CD8-positive, alpha-beta memory T cell (primary cell): ENCODE measurements at regions not wholly inside any gene's neighbourhood (a gene's known extent, or its start where the extent isn't known, plus 50 kb on each side); places are given as distances from the start of the nearest gene placed in this dataset.
A peak's percentile ranks its signal among the peaks of the same experiment; 100 is the strongest.

Experiments
- CTCF ChIA-PET: fragments of 350-600 bp; sonication (Branson Sonifier 250); formaldehyde crosslinking; loops from one replicate; lab custom pipeline; 2021; ENCODE audit warnings: antibody characterized with exemption; lab: Charles Lee
- POLR2A ChIA-PET: fragments of 350-600 bp; sonication (Branson Sonifier 250); formaldehyde crosslinking; loops from one replicate; lab custom pipeline; 2021; ENCODE audit warnings: antibody characterized with exemption; lab: Charles Lee
- DNase-seq, 5 donors: peaks; one replicate each; pipeline versions ENCODE4 v3.0.0 to v3.0.0-alpha.2; 2020 to 2022; ENCODE audit warnings: mixed read lengths in 1 of 5
- H3K27ac ChIP-seq: one replicate; pipeline ENCODE4 v1.7.0; 2013; ENCODE audit warnings: low read depth, mild to moderate bottlenecking, low read length, moderate library complexity
- H3K27me3 ChIP-seq: 2 replicates; pipeline ENCODE4 v1.7.0; 2013; ENCODE audit warnings: low read length, mild to moderate bottlenecking; ENCODE audit not compliant: insufficient read depth, poor library complexity, severe bottlenecking
- H3K36me3 ChIP-seq: 2 replicates; pipeline ENCODE4 v1.7.0; 2013; ENCODE audit warnings: mild to moderate bottlenecking, low read length, moderate library complexity; ENCODE audit not compliant: insufficient read depth
- H3K4me1 ChIP-seq: 2 replicates; pipeline ENCODE4 v1.7.0; 2013; ENCODE audit warnings: mild to moderate bottlenecking, low read length, moderate library complexity; ENCODE audit not compliant: insufficient read depth
- H3K4me3 ChIP-seq: 2 replicates; pipeline ENCODE4 v1.7.0; 2013; ENCODE audit warnings: mild to moderate bottlenecking, low read length
- H3K9me3 ChIP-seq: 2 replicates; pipeline ENCODE4 v1.7.0; 2013; ENCODE audit warnings: mild to moderate bottlenecking, low read length
- H3K27ac Mint-ChIP-seq, 8 donors: one replicate each; pipeline ENCODE4 v1.8.0; 2020 to 2021; ENCODE audit warnings: mixed read lengths in 8 of 8, mild to moderate bottlenecking in 6 of 8, inconsistent platforms in 3 of 8, moderate library complexity in 3 of 8
- H3K27me3 Mint-ChIP-seq, 2 donors: one replicate each; pipeline ENCODE4 v1.8.0; 2020 to 2021; ENCODE audit warnings: mixed read lengths in 2 of 2, mild to moderate bottlenecking in 1 of 2, moderate library complexity in 1 of 2
- H3K36me3 Mint-ChIP-seq, 3 donors: one replicate each; pipeline ENCODE4 v1.8.0; 2020 to 2021; ENCODE audit warnings: mixed read lengths in 3 of 3, inconsistent platforms in 1 of 3, mild to moderate bottlenecking in 1 of 3
- H3K4me1 Mint-ChIP-seq, 3 donors: one replicate each; pipeline ENCODE4 v1.8.0; 2020 to 2021; ENCODE audit warnings: mixed read lengths in 3 of 3, inconsistent platforms in 1 of 3, mild to moderate bottlenecking in 1 of 3
- H3K4me3 Mint-ChIP-seq, 7 donors: one replicate each; pipeline ENCODE4 v1.8.0; 2020 to 2021; ENCODE audit warnings: mixed read lengths in 7 of 7, mild to moderate bottlenecking in 6 of 7, moderate library complexity in 4 of 7, inconsistent platforms in 2 of 7
- H3K9me3 Mint-ChIP-seq, 5 donors: one replicate each; pipeline ENCODE4 v1.8.0; 2020 to 2022; ENCODE audit warnings: mixed read lengths in 5 of 5, mild to moderate bottlenecking in 3 of 5, moderate library complexity in 2 of 5, inconsistent platforms in 1 of 5

DNA sequence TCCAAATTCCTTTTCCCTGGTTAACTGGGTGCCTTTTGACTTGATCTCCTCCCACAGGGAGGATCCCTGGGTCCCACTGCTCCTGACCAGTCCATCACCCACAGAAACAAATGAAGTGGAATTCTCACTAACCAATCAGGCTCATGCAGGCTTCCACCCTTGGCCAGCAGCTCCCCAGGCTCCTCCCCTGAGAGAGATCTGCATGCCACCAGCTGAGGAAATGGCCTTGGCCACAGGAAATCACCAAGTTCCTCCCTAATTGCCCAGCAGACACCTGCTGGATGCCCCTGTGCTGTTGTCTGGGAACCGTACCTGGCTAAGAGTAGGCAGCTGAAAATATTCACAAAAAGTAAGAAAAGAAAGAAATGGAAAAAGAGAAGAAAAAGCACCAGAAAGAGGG lies 207.4 kb downstream of the NCK2 start:
- peaks cover 0 to 1% of the 10 kb centered on the region in 2 donors for H3K27me3 Mint-ChIP-seq
- H3K36me3 ChIP-seq, result no peaks in the 10 kb centered on the region
- peaks cover 40% of the 10 kb centered on the region for H3K4me1 ChIP-seq
- no peaks in the 10 kb centered on the region for H3K36me3 Mint-ChIP-seq
- no peak overlapping the region for H3K4me3 ChIP-seq
- H3K9me3 Mint-ChIP-seq, result no peaks in the 10 kb centered on the region
- DNase-seq, result no peak
- ChIA-PET POLR2A (no interaction called here), CTCF (interaction anchor here (0.9 to 1.3 kb wide), 3 partner anchors 14 to 38 kb away, joined by 3 to 5 read pairs (median 4); no protein-coding TSS in a partner anchor)
- no peaks in the 10 kb centered on the region for H3K9me3 ChIP-seq
- H3K27ac ChIP-seq, result no peak overlapping the region
- H3K4me1 Mint-ChIP-seq, result peaks cover 21 to 53% (median 27%) of the 10 kb centered on the region in 3 donors
- H3K27ac Mint-ChIP-seq, result peak overlapping the region in 3 of 8 donors; percentile 13 to 89 (median 25)
- H3K4me3 Mint-ChIP-seq, result no peak overlapping the region
- H3K27me3 ChIP-seq, result no peaks in the 10 kb centered on the region

DNA sequence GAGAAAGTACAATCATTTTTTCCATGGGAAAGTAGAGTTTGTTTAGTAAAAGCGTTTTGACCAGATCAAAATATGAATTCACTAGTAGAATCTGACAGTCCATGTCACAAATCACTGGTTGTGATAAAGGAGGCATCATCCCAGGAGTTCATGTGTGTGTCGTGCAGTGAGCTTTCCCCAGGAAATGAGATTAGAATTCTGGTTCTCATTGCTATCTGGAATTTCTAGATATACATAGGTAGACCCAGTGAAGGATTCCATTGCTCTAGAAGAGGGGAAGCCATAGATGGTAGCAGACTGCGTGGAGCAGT lies 206.6 kb downstream of the NCK2 start:
- Mint-ChIP-seq H3K9me3 (no peaks in the 10 kb centered on the region), H3K36me3 (no peaks in the 10 kb centered on the region), H3K27me3 (peaks cover 0 to 1% of the 10 kb centered on the region in 2 donors), H3K4me3 (no peak overlapping the region), H3K4me1 (peaks cover 21 to 53% (median 27%) of the 10 kb centered on the region in 3 donors), H3K27ac (peak overlapping the region in 1 of 8 donors; percentile 12)
- H3K4me1 ChIP-seq, result peaks cover 40% of the 10 kb centered on the region
- no peaks in the 10 kb centered on the region for H3K9me3 ChIP-seq
- no peak overlapping the region for H3K27ac ChIP-seq
- ChIA-PET CTCF (no interaction called here), POLR2A (no interaction called here)
- no peak overlapping the region for H3K4me3 ChIP-seq
- no peaks in the 10 kb centered on the region for H3K36me3 ChIP-seq
- no peaks in the 10 kb centered on the region for H3K27me3 ChIP-seq
- no peak for DNase-seq

DNA sequence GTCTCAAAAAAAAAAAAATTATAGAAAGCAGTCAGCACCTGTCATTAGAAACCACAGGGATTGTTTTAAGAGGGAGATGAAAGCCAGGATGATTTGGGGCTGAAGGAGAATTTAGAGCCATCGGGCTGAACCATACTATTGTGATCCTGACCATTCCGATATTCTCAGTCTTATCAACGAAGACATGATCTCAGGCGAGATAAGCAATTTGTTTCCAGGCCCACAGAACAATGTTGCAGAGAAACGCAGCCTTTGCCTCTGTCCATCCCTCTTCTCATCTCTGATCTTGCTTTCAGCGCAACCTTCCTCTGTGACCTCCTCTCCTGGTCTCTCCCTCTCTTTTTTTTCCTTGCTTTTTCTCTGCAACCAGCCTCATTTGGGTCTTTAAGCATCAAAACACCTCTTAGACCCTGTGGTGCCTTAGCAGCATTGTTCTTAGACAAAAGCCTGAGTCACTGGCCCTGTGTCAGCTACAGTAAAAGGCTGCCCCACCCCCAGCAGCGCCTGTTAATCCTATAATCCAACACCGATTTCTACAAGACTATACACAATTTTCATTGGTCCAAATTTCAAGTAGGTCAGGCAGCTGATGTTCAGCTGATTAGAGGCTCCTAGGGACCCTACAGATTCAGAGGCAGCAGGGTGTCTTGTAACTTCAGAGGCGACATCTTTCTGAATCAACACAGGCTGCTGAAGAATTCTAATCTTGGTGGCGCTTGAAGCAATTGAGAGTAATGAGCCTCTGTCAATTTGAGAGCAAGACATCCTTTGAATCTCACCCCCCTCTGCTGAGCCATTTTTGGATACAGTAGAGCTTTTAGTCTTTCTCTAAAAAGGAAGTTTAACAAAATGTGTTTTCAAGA lies 206.0 kb downstream of the NCK2 start:
- Mint-ChIP-seq H3K4me1 (peaks cover 21 to 53% (median 27%) of the 10 kb centered on the region in 3 donors), H3K4me3 (no peak overlapping the region), H3K27ac (peak overlapping the region in 3 of 8 donors; percentile 4 to 91 (median 51)), H3K27me3 (peaks cover 0 to 1% of the 10 kb centered on the region in 2 donors), H3K36me3 (no peaks in the 10 kb centered on the region), H3K9me3 (no peaks in the 10 kb centered on the region)
- no peak for DNase-seq
- Histone ChIP-seq H3K4me3 (no peak overlapping the region), H3K27ac (no peak overlapping the region), H3K36me3 (no peaks in the 10 kb centered on the region), H3K27me3 (no peaks in the 10 kb centered on the region), H3K9me3 (no peaks in the 10 kb centered on the region), H3K4me1 (peaks cover 40% of the 10 kb centered on the region)
- POLR2A ChIA-PET, result no interaction called here
- CTCF ChIA-PET, result no interaction called here

DNA sequence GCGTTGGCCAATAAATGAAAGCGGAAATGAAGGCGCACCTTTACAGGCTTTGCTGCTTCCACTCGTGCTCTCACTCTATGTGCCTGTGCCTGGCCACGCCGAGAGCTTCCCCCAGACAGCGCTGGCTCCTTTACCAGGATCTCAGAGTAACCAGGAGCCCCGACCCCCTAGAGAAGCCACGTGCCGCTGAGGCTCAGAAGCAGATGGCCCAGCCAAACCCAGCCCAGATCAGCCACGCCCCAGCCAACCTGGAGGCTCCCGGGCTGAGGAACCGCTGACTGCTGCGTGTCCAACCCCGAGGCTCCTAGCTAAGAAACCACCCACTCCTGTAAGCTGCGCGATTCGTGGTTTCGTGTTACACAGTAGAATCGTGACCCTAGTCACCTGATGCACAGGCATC lies 199.3 kb downstream of the NCK2 start:
- H3K9me3 Mint-ChIP-seq, result peaks cover 2 to 6% (median 4%) of the 10 kb centered on the region in 5 donors
- H3K4me1 Mint-ChIP-seq, result peaks cover 0 to 7% (median 3%) of the 10 kb centered on the region in 3 donors
- ChIA-PET POLR2A (no interaction called here), CTCF (no interaction called here)
- Histone ChIP-seq H3K36me3 (no peaks in the 10 kb centered on the region), H3K27me3 (no peaks in the 10 kb centered on the region), H3K4me1 (no peaks in the 10 kb centered on the region), H3K9me3 (no peaks in the 10 kb centered on the region), H3K27ac (no peak overlapping the region), H3K4me3 (no peak overlapping the region)
- H3K27ac Mint-ChIP-seq, result peak overlapping the region in 1 of 8 donors; percentile 14
- H3K27me3 Mint-ChIP-seq, result no peaks in the 10 kb centered on the region
- DNase-seq, result no peak
- no peak overlapping the region for H3K4me3 Mint-ChIP-seq
- H3K36me3 Mint-ChIP-seq, result peaks cover 0 to 5% (median 3%) of the 10 kb centered on the region in 3 donors
